SU-DHL-6 (cell line): ENCODE measurements at regions not wholly inside any gene's neighbourhood (a gene's known extent, or its start where the extent isn't known, plus 50 kb on each side); places are given as distances from the start of the nearest gene placed in this dataset.

Source experiments
- H2AFZ ChIP-seq: fragments of 200-600 bp; sonication (generic); 2 replicates; pipeline ENCODE4 v1.6.1; 2014; ENCODE audit warnings: low read depth, mild to moderate bottlenecking, moderate library complexity, mixed read lengths, antibody characterized with exemption, low read length; ENCODE audit not compliant: severe bottlenecking
- H3F3A ChIP-seq: fragments of 200-600 bp; shearing (Covaris generic); 2 replicates; pipeline ENCODE4 v1.6.0; 2016; ENCODE audit warnings: antibody characterized with exemption, mild to moderate bottlenecking; ENCODE audit not compliant: insufficient read depth
- H3K27ac ChIP-seq: fragments of 200-600 bp; sonication (generic); 2 replicates; pipeline ENCODE4 v1.5.1; 2016; ENCODE audit warnings: low read depth, mild to moderate bottlenecking, low read length, moderate library complexity, mixed read lengths
- H3K27me3 ChIP-seq: fragments of 200-600 bp; sonication (generic), shearing (Covaris generic); 2 replicates; pipeline ENCODE4 v1.6.0; 2014; ENCODE audit warnings: mild to moderate bottlenecking, low read length
- H3K36me3 ChIP-seq: fragments of 200-600 bp; sonication (generic); 2 replicates; pipeline ENCODE4 v1.6.1; 2014; ENCODE audit warnings: mild to moderate bottlenecking, low read length, mixed read lengths
- H3K4me2 ChIP-seq: fragments of 300-600, 200-600 bp; shearing (Covaris generic), sonication (generic); 2 replicates; pipeline ENCODE4 v1.6.0; 2014; ENCODE audit warnings: low read length, low read depth, mild to moderate bottlenecking; ENCODE audit not compliant: poor library complexity, severe bottlenecking
- H3K4me3 ChIP-seq: fragments of 200-600 bp; sonication (generic); 2 replicates; pipeline ENCODE4 v1.5.1; 2014; ENCODE audit warnings: antibody characterized with exemption, low read length, mild to moderate bottlenecking, mixed read lengths; ENCODE audit not compliant: insufficient read depth, poor library complexity, severe bottlenecking
- H3K79me2 ChIP-seq: fragments of 200-600 bp; sonication (generic); 2 replicates; pipeline ENCODE4 v1.6.1; 2014; ENCODE audit warnings: mild to moderate bottlenecking, low read length, moderate library complexity; ENCODE audit not compliant: insufficient read depth
- H3K9ac ChIP-seq: fragments of 200-600 bp; sonication (generic); 2 replicates; pipeline ENCODE4 v1.7.0; 2014; ENCODE audit warnings: mild to moderate bottlenecking, low read length
- H3K9me2 ChIP-seq: fragments of 200-600 bp; sonication (generic); replicated peaks from 2 replicates; pipeline ENCODE4 v1.6.1; 2014; ENCODE audit warnings: low read length; ENCODE audit not compliant: insufficient read depth
- H3K9me3 ChIP-seq: fragments of 200-600 bp; sonication (generic); 2 replicates; pipeline ENCODE4 v1.6.1; 2014; ENCODE audit warnings: low read length, mixed read lengths; ENCODE audit not compliant: insufficient read depth
- H4K20me1 ChIP-seq: fragments of 200-600 bp; sonication (generic); 2 replicates; pipeline ENCODE4 v1.6.1; 2014; ENCODE audit warnings: low read depth, mild to moderate bottlenecking, antibody characterized with exemption, low read length, moderate library complexity, mixed read lengths
- EZH2phosphoT487 ChIP-seq: fragments of 200-600 bp; sonication (generic), shearing (Covaris generic); conservative IDR thresholded peaks from 2 replicates; pipeline ENCODE4 v1.6.1; 2018; ENCODE audit warnings: mild to moderate bottlenecking, antibody characterized with exemption, low read length, moderate library complexity, mixed read lengths
- TF ChIP-seq, protein P1 (sequence below): fragments of 200-600 bp; sonication (generic); IDR thresholded peaks from one replicate; pipeline ENCODE4 v1.5.1; 2017; ENCODE audit warnings: antibody characterized with exemption, mild to moderate bottlenecking, low read length, moderate library complexity; ENCODE audit not compliant: insufficient read depth, poor library complexity, severe bottlenecking

DNA sequence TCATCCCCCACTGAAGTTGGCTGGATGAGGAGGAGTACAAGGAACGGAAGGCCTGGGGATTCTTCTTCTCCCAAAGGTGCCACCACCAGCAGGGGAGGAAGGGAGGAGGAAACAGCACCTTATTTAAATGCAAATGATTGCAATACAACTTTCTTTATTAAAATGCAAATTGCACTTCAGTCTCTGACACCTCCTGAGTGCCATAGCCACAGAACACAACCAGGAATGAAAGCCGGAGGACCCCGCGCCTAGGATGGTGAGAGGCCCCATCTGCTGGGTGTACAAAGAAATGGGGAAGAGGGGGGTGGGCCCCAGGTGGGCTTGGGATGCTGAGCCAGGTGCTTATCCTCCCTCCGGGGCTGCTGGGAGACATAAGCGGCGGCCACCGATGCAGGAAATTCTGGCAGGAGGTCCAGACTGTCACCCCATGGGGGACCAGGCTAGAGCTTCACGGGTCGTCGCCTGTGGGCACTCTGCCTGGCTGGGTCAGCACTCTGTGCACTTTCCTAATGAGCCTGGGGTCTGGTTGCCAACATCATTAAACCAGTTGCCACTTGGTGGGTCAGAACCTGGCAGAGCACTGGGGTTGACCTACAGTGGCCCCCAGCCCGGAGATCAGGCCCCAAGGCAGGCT is 154.2 kb upstream of the MLN start:
- Histone ChIP-seq H3K27me3 (no peaks in the 10 kb centered on the region), H3F3A (no peaks in the 10 kb centered on the region), H3K36me3 (no peaks in the 10 kb centered on the region), H3K9ac (no peak overlapping the region), H3K9me2 (no peaks in the 10 kb centered on the region), H3K79me2 (no peaks in the 10 kb centered on the region), H2AFZ (no peak overlapping the region), H3K4me3 (no peak overlapping the region), H3K9me3 (no peaks in the 10 kb centered on the region), H3K27ac (no peak overlapping the region), H3K4me2 (no peak overlapping the region), H4K20me1 (no peaks in the 10 kb centered on the region)
- TF ChIP-seq, protein P1, sequence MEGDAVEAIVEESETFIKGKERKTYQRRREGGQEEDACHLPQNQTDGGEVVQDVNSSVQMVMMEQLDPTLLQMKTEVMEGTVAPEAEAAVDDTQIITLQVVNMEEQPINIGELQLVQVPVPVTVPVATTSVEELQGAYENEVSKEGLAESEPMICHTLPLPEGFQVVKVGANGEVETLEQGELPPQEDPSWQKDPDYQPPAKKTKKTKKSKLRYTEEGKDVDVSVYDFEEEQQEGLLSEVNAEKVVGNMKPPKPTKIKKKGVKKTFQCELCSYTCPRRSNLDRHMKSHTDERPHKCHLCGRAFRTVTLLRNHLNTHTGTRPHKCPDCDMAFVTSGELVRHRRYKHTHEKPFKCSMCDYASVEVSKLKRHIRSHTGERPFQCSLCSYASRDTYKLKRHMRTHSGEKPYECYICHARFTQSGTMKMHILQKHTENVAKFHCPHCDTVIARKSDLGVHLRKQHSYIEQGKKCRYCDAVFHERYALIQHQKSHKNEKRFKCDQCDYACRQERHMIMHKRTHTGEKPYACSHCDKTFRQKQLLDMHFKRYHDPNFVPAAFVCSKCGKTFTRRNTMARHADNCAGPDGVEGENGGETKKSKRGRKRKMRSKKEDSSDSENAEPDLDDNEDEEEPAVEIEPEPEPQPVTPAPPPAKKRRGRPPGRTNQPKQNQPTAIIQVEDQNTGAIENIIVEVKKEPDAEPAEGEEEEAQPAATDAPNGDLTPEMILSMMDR, result no peak
- TF ChIP-seq EZH2phosphoT487, result no peak

DNA sequence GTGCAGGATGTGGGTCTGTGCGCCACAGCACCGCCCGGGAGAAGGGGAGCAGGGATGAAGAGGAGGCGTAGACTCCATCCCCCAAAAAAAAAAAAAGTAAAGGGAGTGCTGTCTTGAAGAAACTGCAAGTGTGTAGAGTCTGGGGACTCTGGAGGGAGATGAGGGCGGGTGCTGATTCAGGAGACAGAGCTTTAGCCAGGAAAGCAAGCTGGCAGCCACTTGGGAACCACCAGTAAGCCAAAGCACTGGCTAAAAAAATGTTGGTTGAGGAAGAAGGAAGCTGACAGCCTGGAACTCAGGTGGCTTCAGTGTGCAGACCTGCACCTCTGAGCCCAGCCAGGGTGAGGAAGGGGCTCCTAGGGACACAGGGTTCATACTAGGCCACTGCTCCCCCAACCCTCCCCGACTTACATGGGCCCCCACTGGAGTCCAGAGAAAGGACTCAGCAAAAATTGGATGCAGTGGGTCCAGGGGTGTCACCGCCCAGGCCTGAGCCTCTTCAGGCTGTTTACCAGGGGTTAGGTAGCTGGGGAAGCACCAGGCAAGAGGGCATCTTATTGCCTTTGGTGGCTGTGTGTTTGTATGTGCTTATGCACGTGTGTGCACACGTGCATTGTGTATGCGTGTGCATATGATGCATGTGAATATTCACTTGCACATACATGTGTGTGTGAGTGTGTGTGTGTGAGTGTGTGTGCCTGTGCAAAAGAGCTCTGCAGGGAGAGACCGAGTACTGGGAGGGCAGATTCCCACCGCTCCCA is 153.5 kb upstream of the MLN start:
- Histone ChIP-seq H2AFZ (no peak overlapping the region), H4K20me1 (no peaks in the 10 kb centered on the region), H3K36me3 (no peaks in the 10 kb centered on the region), H3K4me2 (no peak overlapping the region), H3F3A (no peaks in the 10 kb centered on the region), H3K27me3 (no peaks in the 10 kb centered on the region), H3K4me3 (no peak overlapping the region), H3K9me2 (no peaks in the 10 kb centered on the region), H3K9ac (no peak overlapping the region), H3K27ac (no peak overlapping the region), H3K79me2 (no peaks in the 10 kb centered on the region), H3K9me3 (no peaks in the 10 kb centered on the region)
- TF ChIP-seq, protein P1, result no peak
- no peak for TF ChIP-seq EZH2phosphoT487

DNA sequence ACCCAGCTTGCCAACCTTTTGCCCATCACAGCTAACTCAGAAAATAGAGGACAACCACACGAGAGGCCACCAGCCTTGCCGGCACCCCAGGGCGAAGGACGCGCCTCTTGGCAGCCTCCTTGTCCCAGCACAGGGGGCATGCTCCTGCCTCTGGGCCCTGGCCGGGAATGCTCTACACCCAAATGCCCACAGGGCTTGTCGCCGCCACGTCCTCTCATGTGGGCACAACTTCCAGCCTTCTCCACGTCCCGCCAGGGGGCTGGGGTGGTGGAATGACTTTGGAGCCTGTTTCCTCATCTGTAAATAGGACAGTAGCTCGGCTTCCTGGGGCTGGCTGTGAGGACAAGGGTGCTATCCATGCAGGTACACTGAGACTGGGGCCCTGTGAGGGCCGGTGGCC is 152.4 kb upstream of the MLN start:
- no peaks in the 10 kb centered on the region for H3K9me2 ChIP-seq
- H3K4me2 ChIP-seq, result no peak overlapping the region
- no peaks in the 10 kb centered on the region for H3K9me3 ChIP-seq
- H3K27me3 ChIP-seq, result no peaks in the 10 kb centered on the region
- H3K79me2 ChIP-seq, result no peaks in the 10 kb centered on the region
- no peak overlapping the region for H2AFZ ChIP-seq
- no peaks in the 10 kb centered on the region for H3F3A ChIP-seq
- no peak overlapping the region for H3K9ac ChIP-seq
- no peaks in the 10 kb centered on the region for H4K20me1 ChIP-seq
- H3K4me3 ChIP-seq, result no peak overlapping the region
- H3K36me3 ChIP-seq, result no peaks in the 10 kb centered on the region
- no peak overlapping the region for H3K27ac ChIP-seq
- TF ChIP-seq, protein P1, result no peak
- no peak for TF ChIP-seq EZH2phosphoT487
